HepG2 (cell line): ENCODE measurements at regions not wholly inside any gene's neighbourhood (a gene's known extent, or its start where the extent isn't known, plus 50 kb on each side); places are given as distances from the start of the nearest gene placed in this dataset.

Experiments used
- ATAC-seq: fragments of 200-7000 bp; cut with Tn5 transposase; 3 replicates; pipeline ENCODE4 v1.9.1; 2020; ENCODE audit warnings: mild to moderate bottlenecking, moderate library complexity
- BruUV-seq: library from RNA; stranded (reverse); fragments of 400-500 nt; replicated peaks from 2 replicates; lab custom pipeline; 2021; lab: Mats Ljungman, UMichigan
- CTCF ChIA-PET: fragments of 300-600 bp; formaldehyde crosslinking; extraction: SDS; loops from one replicate; lab custom pipeline; 2021; ENCODE audit warnings: low total read pairs, inconsistent platforms, low intra/inter-chr PET ratio; lab: Yijun Ruan, JAX
- POLR2A ChIA-PET: fragments of 350-600 bp; sonication (Branson Sonifier 250); formaldehyde crosslinking; loops from one replicate; lab custom pipeline; 2020; ENCODE audit warnings: antibody characterized with exemption, inconsistent platforms; lab: Yijun Ruan, JAX
- DNase-seq: peaks from one replicate; pipeline ENCODE4 v3.0.0-alpha.2; 2015; ENCODE audit warnings: low spot score
- FAIRE-seq: peaks from 3 replicates; lab custom pipeline; 2011; peaks lifted over from hg19 to GRCh38; lab: Jason Lieb, UNC
- H2AFZ ChIP-seq: one replicate; pipeline ENCODE4 v1.6.1; 2011; ENCODE audit warnings: low read length, inconsistent platforms
- H3K27ac ChIP-seq: fragments of 300-600 bp; 3 replicates; pipeline ENCODE4 v1.8.0; 2011; ENCODE audit warnings: mixed run types, mild to moderate bottlenecking, mixed read lengths, low read length, inconsistent platforms; ENCODE audit not compliant: insufficient read depth; ENCODE audit errors: extremely low read length
- H3K27me3 ChIP-seq, 2 experiments: fragments of 200-600 bp in 1 of 2; 2 replicates in 1 of 2; 3 replicates in 1 of 2; pipeline versions ENCODE4 v1.6.0 to v1.8.0; 2011; ENCODE audit warnings: low read length in 2 of 2, mild to moderate bottlenecking in 2 of 2, moderate library complexity in 2 of 2, inconsistent platforms in 1 of 2; ENCODE audit not compliant: insufficient read depth in 2 of 2, control insufficient read depth in 1 of 2
- H3K36me3 ChIP-seq, 2 experiments: fragments of 200-600 bp in 1 of 2; replicated peaks in 1 of 2; 2 replicates in 1 of 2; 3 replicates in 1 of 2; pipeline versions ENCODE4 v1.5.1 to v1.8.0; 2011; ENCODE audit warnings: low read length in 2 of 2, inconsistent platforms in 1 of 2; ENCODE audit not compliant: insufficient read depth in 2 of 2, control insufficient read depth in 1 of 2
- H3K4me1 ChIP-seq: 2 replicates; pipeline ENCODE4 v1.5.1; 2012; ENCODE audit warnings: low read length, inconsistent platforms; ENCODE audit not compliant: insufficient read depth
- H3K4me2 ChIP-seq: 2 replicates; pipeline ENCODE4 v1.6.0; 2011; ENCODE audit warnings: low read depth, low read length, inconsistent platforms
- H3K4me3 ChIP-seq, 3 experiments: fragments of 200-600 bp in 1 of 3; sonication (generic), shearing (Covaris generic) in 1 of 3; replicated peaks in 1 of 3; 2 replicates each; pipeline ENCODE4 v1.5.1; 2011 to 2016; ENCODE audit warnings: low read length in 3 of 3, inconsistent platforms in 2 of 3, low read depth in 2 of 3, mild to moderate bottlenecking in 2 of 3, control low read depth in 1 of 3, mixed read lengths in 1 of 3; ENCODE audit not compliant: insufficient read depth in 1 of 3
- H3K79me2 ChIP-seq: one replicate; pipeline ENCODE4 v1.6.1; 2011; ENCODE audit warnings: low read length, inconsistent platforms; ENCODE audit not compliant: insufficient read depth
- H3K9ac ChIP-seq: 2 replicates; pipeline ENCODE4 v1.6.0; 2011; ENCODE audit warnings: mild to moderate bottlenecking, low read depth, low read length, inconsistent platforms; ENCODE audit not compliant: insufficient read depth
- H3K9me3 ChIP-seq: 2 replicates; pipeline ENCODE4 v1.5.1; 2012; ENCODE audit warnings: mild to moderate bottlenecking, low read length
- H4K20me1 ChIP-seq: 2 replicates; pipeline ENCODE4 v1.6.0; 2011; ENCODE audit warnings: inconsistent platforms, mild to moderate bottlenecking, low read length, moderate library complexity; ENCODE audit not compliant: insufficient read depth
- ARNT2 ChIP-seq: sonication (generic); formaldehyde crosslinking; IDR thresholded peaks from 2 replicates; pipeline ENCODE4 v1.8.0; 2022; ENCODE audit warnings: mild to moderate bottlenecking, low read depth, missing genetic modification reagents, moderate library complexity
- BRD4 ChIP-seq: sonication (generic); formaldehyde crosslinking; IDR thresholded peaks from 2 replicates; pipeline ENCODE4 v1.4.0; 2020; ENCODE audit warnings: missing genetic modification reagents
- HDAC1 ChIP-seq: sonication (generic); formaldehyde crosslinking; IDR thresholded peaks from 2 replicates; pipeline ENCODE4 v1.5.1; 2020; ENCODE audit warnings: mild to moderate bottlenecking, missing genetic modification reagents
- JUN ChIP-seq: sonication (generic); formaldehyde crosslinking; IDR thresholded peaks from 2 replicates; pipeline ENCODE4 v1.4.0; 2020; ENCODE audit warnings: mild to moderate bottlenecking, missing genetic modification reagents
- KDM4B ChIP-seq: sonication (generic); formaldehyde crosslinking; IDR thresholded peaks from 2 replicates; pipeline ENCODE4 v1.4.0; 2020; ENCODE audit warnings: missing genetic modification reagents
- MLXIP ChIP-seq: sonication (generic); formaldehyde crosslinking; IDR thresholded peaks from 2 replicates; pipeline ENCODE4 v1.9.0; 2021; ENCODE audit warnings: missing genetic modification reagents, borderline replicate concordance
- PREB ChIP-seq: sonication (generic); formaldehyde crosslinking; IDR thresholded peaks from 2 replicates; pipeline ENCODE4 v1.4.0; 2020; ENCODE audit warnings: missing genetic modification reagents
- SNAPC4 ChIP-seq: sonication (generic); formaldehyde crosslinking; IDR thresholded peaks from 2 replicates; pipeline ENCODE4 v1.4.0; 2020; ENCODE audit warnings: mild to moderate bottlenecking, missing genetic modification reagents
- TIGD3 ChIP-seq: sonication (generic); formaldehyde crosslinking; IDR thresholded peaks from 2 replicates; pipeline ENCODE4 v1.5.1; 2020; ENCODE audit warnings: mild to moderate bottlenecking, missing genetic modification reagents, borderline replicate concordance
- ZKSCAN5 ChIP-seq: sonication (generic); formaldehyde crosslinking; IDR thresholded peaks from 2 replicates; pipeline ENCODE4 v1.5.1; 2020; ENCODE audit warnings: mild to moderate bottlenecking, missing genetic modification reagents
- ZNF138 ChIP-seq: sonication (generic); formaldehyde crosslinking; IDR thresholded peaks from 2 replicates; pipeline ENCODE4 v1.5.0; 2020; ENCODE audit warnings: mild to moderate bottlenecking, low read depth, missing genetic modification reagents
- ZNF652 ChIP-seq: IDR thresholded peaks from 2 replicates; pipeline ENCODE4 v1.6.1; 2016; ENCODE audit warnings: low read depth, borderline replicate concordance
- ZSCAN30 ChIP-seq: sonication (generic); formaldehyde crosslinking; IDR thresholded peaks from 2 replicates; pipeline ENCODE4 v1.5.0; 2020; ENCODE audit warnings: mild to moderate bottlenecking, missing genetic modification reagents
- WGBS: methylation state at CpG from one replicate; pipeline ENCODE4 v1.1.6; 2017; ENCODE audit warnings: low lambda C conversion rate; 5-methylcytosine and 5-hydroxymethylcytosine counted together
- in situ Hi-C: cut with HindIII; loops from 2 replicates; pipeline ENCODE4 v1.10.0; 2017; ENCODE audit warnings: low pct_unique_long_range_greater_than_20kb; ENCODE audit not compliant: extremely low pct_ligation_motif_present
- intact Hi-C: fragments of 100-400 bp; cut with micrococcal nuclease; formaldehyde crosslinking; loops from one replicate; pipeline ENCODE4 v1.10.0; 2022; ENCODE audit not compliant: unreplicated experiment
- TF ChIP-seq, protein P1 (sequence below): sonication (generic); formaldehyde crosslinking; IDR thresholded peaks from 2 replicates; pipeline ENCODE4 v1.5.0; 2020; ENCODE audit warnings: missing genetic modification reagents

GRCh38 chr12:23005387-23005786, 380.4 kb downstream of the ETNK1 start:
- intact Hi-C loops = no loop called here
- ATAC-seq (no peak), FAIRE-seq (no peak)
- WGBS = 4% methylated on average over 2 of the region's 2 CpGs
- no TSS peak for BruUV-seq
- CTCF ChIA-PET = no interaction called here
- in situ Hi-C loops = no loop called here
- Histone ChIP-seq H3K27ac (no peak overlapping the region), H4K20me1 (no peaks in the 10 kb centered on the region), H3K4me1 (peaks cover 7% of the 10 kb centered on the region)
- TF ChIP-seq, protein P1, sequence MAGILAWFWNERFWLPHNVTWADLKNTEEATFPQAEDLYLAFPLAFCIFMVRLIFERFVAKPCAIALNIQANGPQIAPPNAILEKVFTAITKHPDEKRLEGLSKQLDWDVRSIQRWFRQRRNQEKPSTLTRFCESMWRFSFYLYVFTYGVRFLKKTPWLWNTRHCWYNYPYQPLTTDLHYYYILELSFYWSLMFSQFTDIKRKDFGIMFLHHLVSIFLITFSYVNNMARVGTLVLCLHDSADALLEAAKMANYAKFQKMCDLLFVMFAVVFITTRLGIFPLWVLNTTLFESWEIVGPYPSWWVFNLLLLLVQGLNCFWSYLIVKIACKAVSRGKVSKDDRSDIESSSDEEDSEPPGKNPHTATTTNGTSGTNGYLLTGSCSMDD (CRISPR knock-in tag) = no peak
- TF ChIP-seq HDAC1 (CRISPR knock-in tag) (no peak), ZNF138 (CRISPR knock-in tag) (no peak), KDM4B (no peak), ZKSCAN5 (CRISPR knock-in tag) (no peak), TIGD3 (CRISPR knock-in tag) (no peak), ZSCAN30 (CRISPR knock-in tag) (no peak), BRD4 (CRISPR knock-in tag) (no peak), ZNF652 (CRISPR knock-in tag) (no peak), MLXIP (CRISPR knock-in tag) (no peak), PREB (CRISPR knock-in tag) (no peak), SNAPC4 (CRISPR knock-in tag) (no peak), JUN (CRISPR knock-in tag) (no peak), ARNT2 (CRISPR knock-in tag) (no peak)
- TF ChIP-seq, all 625 proteins: peak for 0
- DNase-seq = no peak
- H3K9ac ChIP-seq = no peak overlapping the region
- no peaks in the 10 kb centered on the region for H3K79me2 ChIP-seq
- no peaks in the 10 kb centered on the region; a peak in 1 of 5 replicates for H3K27me3 ChIP-seq
- POLR2A ChIA-PET = no interaction called here
- no peaks in the 10 kb centered on the region for H3K9me3 ChIP-seq
- no peak overlapping the region for H2AFZ ChIP-seq
- H3K36me3 ChIP-seq = no peaks in the 10 kb centered on the region
- H3K4me2 ChIP-seq = no peak overlapping the region
- no peak overlapping the region for H3K4me3 ChIP-seq
